Tibial nerve (tissue), 4 donors: ENCODE measurements at regions not wholly inside any gene's neighbourhood (a gene's known extent, or its start where the extent isn't known, plus 50 kb on each side); places are given as distances from the start of the nearest gene placed in this dataset.

ENCODE experiments used
- CTCF ChIP-seq, 5 experiments: fragments of 200-600 bp in 3 of 5; fragments of 450-650 bp in 2 of 5; sonication (generic) in 3 of 5; IDR thresholded peaks; one replicate each; pipeline ENCODE4 v1.5.1; 2016 to 2019; ENCODE audit warnings: antibody characterized with exemption in 5 of 5, mild to moderate bottlenecking in 3 of 5, moderate library complexity in 2 of 5
- EP300 ChIP-seq, 2 donors: sonication (generic); formaldehyde crosslinking; IDR thresholded peaks; one replicate each; pipeline ENCODE4 v1.6.1; 2017; ENCODE audit warnings: antibody characterized with exemption in 2 of 2, mild to moderate bottlenecking in 1 of 2
- POLR2A ChIP-seq, 2 donors: fragments of 450-650 bp; IDR thresholded peaks; one replicate each; pipeline ENCODE4 v1.6.1; 2017; ENCODE audit warnings: antibody characterized with exemption in 2 of 2, mild to moderate bottlenecking in 2 of 2, moderate library complexity in 2 of 2

- no peak for TF ChIP-seq POLR2A (IDR thresholded peaks at IDR 0.05)
- no peak for TF ChIP-seq CTCF (IDR thresholded peaks at IDR 0.05)
- TF ChIP-seq EP300 (IDR thresholded peaks at IDR 0.05) = no peak
Observed at GRCh38 chr20:62551407-62552323, 75.9 kb upstream of the GATA5 start.
